ENCODE measurements at regions not wholly inside any gene's neighbourhood (a gene's known extent, or its start where the extent isn't known, plus 50 kb on each side); places are given as distances from the start of the nearest gene placed in this dataset.

- TF ChIP-seq CTCF (IDR thresholded peaks at IDR 0.05; ENCODE audit: extremely low read depth in 1 of 2, insufficient read depth in 1 of 2, low read depth in 1 of 2, low read length in 2 of 2) (no peak), POLR2A (IDR thresholded peaks at IDR 0.05; ENCODE audit: low read depth, low read length) (no peak), POLR2AphosphoS5 (IDR thresholded peaks at IDR 0.05; ENCODE audit: insufficient read depth, low read depth, low read length) (no peak), MAX (IDR thresholded peaks at IDR 0.05; ENCODE audit: insufficient read depth, insufficient read length) (no peak)
Observed at GRCh38 chr1:76782809-76783208, 84.5 kb upstream of the ST6GALNAC5 start.
